ENCODE measurements at regions not wholly inside any gene's neighbourhood (a gene's known extent, or its start where the extent isn't known, plus 50 kb on each side); places are given as distances from the start of the nearest gene placed in this dataset.

- TF ChIP-seq CTCF (IDR thresholded peaks at IDR 0.05) (no peak), EP300 (IDR thresholded peaks at IDR 0.05) (no peak), POLR2A (IDR thresholded peaks at IDR 0.05; ENCODE audit: low read depth) (no peak), POLR2AphosphoS5 (IDR thresholded peaks at IDR 0.05) (no peak)
These were observed 166.6 kb upstream of the KLF14 start for GRCh38 chr7:130900471-130901076.

Data from esophagus muscularis mucosa (tissue), 4 donors.